GM12892 (cell line): ENCODE measurements at regions not wholly inside any gene's neighbourhood (a gene's known extent, or its start where the extent isn't known, plus 50 kb on each side); places are given as distances from the start of the nearest gene placed in this dataset.

Source experiments
- POLR2A ChIP-seq: IDR thresholded peaks from 2 replicates; pipeline ENCODE4 v1.6.1; 2011; ENCODE audit warnings: low read depth, low read length, control low read depth
- POLR2AphosphoS5 ChIP-seq: IDR thresholded peaks from 2 replicates; pipeline ENCODE4 v1.6.1; 2011; ENCODE audit warnings: low read depth, low read length, control low read depth
- TAF1 ChIP-seq: IDR thresholded peaks from 2 replicates; pipeline ENCODE4 v1.6.1; 2011; ENCODE audit warnings: low read depth, mild to moderate bottlenecking, control low read depth, low read length, borderline replicate concordance

GRCh38 chr14:56490379-56490778 is 89.2 kb upstream of the TMEM260 start:
- TF ChIP-seq POLR2A = no peak
- TF ChIP-seq POLR2AphosphoS5 = no peak
- no peak for TF ChIP-seq TAF1
